A549 (cell line): ENCODE measurements at regions not wholly inside any gene's neighbourhood (a gene's known extent, or its start where the extent isn't known, plus 50 kb on each side); places are given as distances from the start of the nearest gene placed in this dataset.

ENCODE experiments used
- CTCF ChIP-seq: fragments of >200 bp; sonication (Bioruptor Twin); formaldehyde crosslinking; IDR thresholded peaks from 3 replicates; pipeline ENCODE4 v1.5.1; 2016
- MAX ChIP-seq: IDR thresholded peaks from 2 replicates; pipeline ENCODE4 v1.6.1; 2012
- NR3C1 ChIP-seq: fragments of >200 bp; sonication (Bioruptor Twin); formaldehyde crosslinking; IDR thresholded peaks from 3 replicates; pipeline ENCODE4 v1.6.1; 2017

DNA sequence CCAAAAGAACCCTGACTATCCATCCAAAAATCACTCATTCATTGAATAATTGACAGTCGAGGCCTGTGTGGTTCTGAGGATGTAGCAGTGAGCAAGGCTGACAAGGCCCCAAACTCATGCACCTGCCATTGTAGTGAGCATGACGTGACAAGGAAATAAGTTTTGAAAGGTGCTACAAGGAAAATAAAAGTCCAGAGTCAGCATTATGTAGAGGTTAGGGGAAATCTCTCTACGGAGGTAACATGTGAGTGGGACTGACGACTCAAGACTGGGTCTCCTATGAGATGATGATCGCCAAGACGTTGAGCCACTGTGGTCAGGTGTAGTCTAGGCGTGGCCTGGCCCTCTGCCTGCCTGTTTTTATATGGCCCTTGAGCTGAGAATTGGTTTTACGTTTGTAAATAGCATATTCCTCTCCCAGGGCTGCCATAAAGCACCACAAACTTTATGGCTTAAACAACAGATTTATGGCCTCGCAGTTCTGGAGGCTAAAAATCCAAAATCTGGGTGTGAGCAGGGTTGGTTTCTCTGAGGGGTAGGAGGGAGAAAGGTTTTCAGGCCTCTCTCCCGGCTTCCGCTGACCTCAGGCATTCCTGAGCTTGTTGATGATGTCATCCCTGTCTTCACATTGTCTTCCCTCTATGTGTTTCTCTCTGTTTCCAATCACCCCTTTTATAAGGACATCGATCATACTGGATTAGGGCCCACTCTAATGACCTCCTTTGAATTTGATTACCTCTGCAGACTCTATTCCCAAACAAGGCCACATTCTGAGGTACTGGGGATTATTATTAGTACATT lies 206.4 kb upstream of the EGFLAM start:
- TF ChIP-seq MAX: no peak
- no peak for TF ChIP-seq NR3C1
- TF ChIP-seq CTCF: no peak
